AG20443 (cell line): ENCODE measurements at regions not wholly inside any gene's neighbourhood (a gene's known extent, or its start where the extent isn't known, plus 50 kb on each side); places are given as distances from the start of the nearest gene placed in this dataset.

Experiments used
- DNase-seq: peaks from one replicate; pipeline ENCODE4 v3.0.0; 2012; ENCODE audit warnings: low spot score, mixed read lengths

GRCh38 chr14:89626233-89626806, 209.3 kb upstream of the FOXN3 start:
- DNase-seq: no peak

- no peak for DNase-seq
These were observed 208.7 kb upstream of the FOXN3 start for GRCh38 chr14:89625731-89626232.

- DNase-seq: no peak
These were observed 208.2 kb upstream of the FOXN3 start for GRCh38 chr14:89625244-89625713.

- DNase-seq: no peak
These were observed 207.6 kb upstream of the FOXN3 start for GRCh38 chr14:89624500-89625156.

- DNase-seq: no peak
These were observed 205.0 kb upstream of the FOXN3 start for GRCh38 chr14:89621791-89622638.

- no peak for DNase-seq
These were observed 204.0 kb upstream of the FOXN3 start for GRCh38 chr14:89621009-89621421.

GRCh38 chr14:89620436-89620835, 203.4 kb upstream of the FOXN3 start:
- no peak for DNase-seq

GRCh38 chr14:89619596-89619995, 202.6 kb upstream of the FOXN3 start:
- DNase-seq: no peak

- DNase-seq: peak; percentile 92
These were observed 201.9 kb upstream of the FOXN3 start for GRCh38 chr14:89618811-89619551.

- peak; percentile 39 for DNase-seq
These were observed 201.3 kb upstream of the FOXN3 start for GRCh38 chr14:89618330-89618708.

GRCh38 chr14:89617481-89618329, 200.7 kb upstream of the FOXN3 start:
- peak; percentile 57 for DNase-seq

GRCh38 chr14:89616852-89617341, 199.9 kb upstream of the FOXN3 start:
- DNase-seq: peak; percentile 22

- DNase-seq: no peak
These were observed 199.4 kb upstream of the FOXN3 start for GRCh38 chr14:89616425-89616824.

GRCh38 chr14:89615421-89615820, 198.4 kb upstream of the FOXN3 start:
- DNase-seq: no peak

GRCh38 chr14:89614009-89614691, 197.1 kb upstream of the FOXN3 start:
- DNase-seq: no peak

- no peak for DNase-seq
These were observed 196.4 kb upstream of the FOXN3 start for GRCh38 chr14:89613260-89614008.

- DNase-seq: no peak
These were observed 192.6 kb upstream of the FOXN3 start for GRCh38 chr14:89609500-89610100.

- DNase-seq: peak; percentile 63
These were observed 190.4 kb upstream of the FOXN3 start for GRCh38 chr14:89607453-89607852.

- DNase-seq: no peak
These were observed 187.0 kb upstream of the FOXN3 start for GRCh38 chr14:89603938-89604480.
